ENCODE measurements at regions not wholly inside any gene's neighbourhood (a gene's known extent, or its start where the extent isn't known, plus 50 kb on each side); places are given as distances from the start of the nearest gene placed in this dataset.

- no peak for ATAC-seq (ENCODE audit: poor library complexity)
- DNase-seq = no peak
- intact Hi-C loops (cut with DNase I) = no loop called here
Observed at GRCh38 chr9:82260691-82261090, 272.1 kb downstream of the SPATA31D1 start.

DNA sequence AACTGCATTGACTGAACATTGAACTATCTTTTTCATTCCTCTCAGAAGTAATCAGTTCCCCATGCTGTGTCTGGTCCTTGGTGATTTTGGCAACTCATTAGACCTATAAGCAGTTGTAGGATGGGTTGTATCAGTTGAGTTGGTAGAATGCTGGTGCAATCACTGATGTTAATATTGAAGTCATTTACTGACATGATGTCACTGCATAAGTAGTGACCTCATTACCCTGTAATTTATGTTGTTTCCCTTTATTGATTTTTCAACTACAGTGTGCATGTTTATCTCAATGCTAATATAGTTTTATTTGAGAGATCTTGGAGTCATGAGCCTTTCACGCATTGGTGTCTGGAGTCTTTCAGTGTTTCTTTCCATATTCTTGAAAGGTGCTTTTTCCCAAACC is 275.0 kb downstream of the SPATA31D1 start:
- DNase-seq = no peak
- intact Hi-C loops (cut with DNase I) = no loop called here
- ATAC-seq (ENCODE audit: poor library complexity) = no peak

GRCh38 chr9:82271106-82271561 is 282.6 kb downstream of the SPATA31D1 start:
- DNase-seq = no peak
- intact Hi-C loops (cut with DNase I) = no loop called here
- ATAC-seq (ENCODE audit: poor library complexity) = no peak

DNA sequence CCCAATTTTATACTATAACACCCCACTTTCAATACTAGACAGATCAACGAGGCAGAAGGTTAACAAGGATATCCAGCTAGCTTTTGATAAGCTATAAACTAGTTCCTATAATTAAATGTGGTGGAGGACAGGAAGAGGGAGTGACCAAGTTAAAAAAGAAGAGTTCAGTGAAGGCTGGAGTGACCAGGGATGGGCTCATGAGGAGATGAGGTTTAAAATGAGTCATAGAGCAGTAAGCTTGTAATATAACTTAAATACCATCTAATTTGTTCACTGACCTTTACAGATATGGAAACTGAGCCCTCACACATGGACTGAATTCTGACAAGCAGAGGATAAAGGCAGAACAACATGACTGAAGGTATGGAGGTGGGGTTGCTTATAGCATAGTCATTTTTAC is 284.5 kb downstream of the SPATA31D1 start:
- ATAC-seq (ENCODE audit: poor library complexity) (no peak), DNase-seq (no peak)
- intact Hi-C loops (cut with DNase I) = no loop called here

DNA sequence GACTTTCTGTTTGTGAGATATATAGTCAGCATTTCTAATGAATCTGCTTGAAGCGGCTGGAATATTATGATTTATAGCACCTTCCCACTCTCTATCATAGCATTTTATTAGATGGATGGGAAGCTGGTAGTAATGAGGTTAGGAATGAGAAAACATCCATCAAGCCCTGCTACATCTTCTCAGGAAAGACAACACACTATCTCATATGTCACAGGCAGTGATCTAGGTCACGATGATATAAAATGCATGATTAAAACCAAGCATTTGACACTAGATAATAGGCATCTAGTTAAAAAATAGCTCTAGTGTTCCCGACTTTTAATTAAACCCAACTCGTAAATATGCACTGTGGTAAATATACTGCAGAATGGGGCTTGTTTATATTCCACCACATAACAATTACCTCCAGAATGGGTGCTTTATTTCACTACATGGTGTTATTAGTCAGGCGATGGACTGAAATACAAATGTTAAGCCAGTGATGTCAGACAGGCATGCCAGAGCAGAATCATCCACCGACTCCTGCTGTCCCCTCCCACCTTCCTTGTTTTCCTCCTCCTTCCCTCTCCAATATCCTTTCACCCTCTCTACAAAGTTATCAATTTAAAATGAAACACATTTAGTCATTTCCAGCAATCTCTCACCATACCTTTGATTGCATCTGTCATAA is 286.8 kb downstream of the SPATA31D1 start:
- intact Hi-C loops (cut with DNase I) = no loop called here
- no peak for DNase-seq
- ATAC-seq (ENCODE audit: poor library complexity) = no peak

DNA sequence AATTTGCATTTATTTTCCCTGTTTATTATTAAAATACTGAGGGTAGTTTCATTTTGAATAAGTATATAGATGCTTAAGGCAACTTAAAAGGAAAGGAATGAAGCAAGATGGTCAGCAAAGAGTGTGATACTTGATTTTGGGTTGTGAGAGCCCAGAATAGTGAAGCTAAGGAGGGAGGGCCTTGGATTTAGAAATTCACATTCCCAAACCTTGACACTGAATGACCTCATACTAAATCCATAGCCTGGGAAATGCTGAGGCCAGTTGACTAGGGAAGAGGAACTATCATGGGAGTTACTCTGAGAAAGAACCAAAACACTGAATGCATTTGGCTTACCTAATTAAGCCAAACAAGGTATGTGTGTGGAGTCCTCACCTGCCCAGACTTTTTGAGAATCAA is 292.5 kb downstream of the SPATA31D1 start:
- DNase-seq (no peak), ATAC-seq (ENCODE audit: poor library complexity) (no peak)
- intact Hi-C loops (cut with DNase I) = no loop called here

GRCh38 chr9:82284758-82285157 is 296.2 kb downstream of the SPATA31D1 start:
- intact Hi-C loops (cut with DNase I) = no loop called here
- no peak for ATAC-seq (ENCODE audit: poor library complexity)
- no peak for DNase-seq

GRCh38 chr9:82295181-82295580 is 306.6 kb downstream of the SPATA31D1 start:
- no peak for ATAC-seq (ENCODE audit: poor library complexity)
- intact Hi-C loops (cut with DNase I) = no loop called here

DNA sequence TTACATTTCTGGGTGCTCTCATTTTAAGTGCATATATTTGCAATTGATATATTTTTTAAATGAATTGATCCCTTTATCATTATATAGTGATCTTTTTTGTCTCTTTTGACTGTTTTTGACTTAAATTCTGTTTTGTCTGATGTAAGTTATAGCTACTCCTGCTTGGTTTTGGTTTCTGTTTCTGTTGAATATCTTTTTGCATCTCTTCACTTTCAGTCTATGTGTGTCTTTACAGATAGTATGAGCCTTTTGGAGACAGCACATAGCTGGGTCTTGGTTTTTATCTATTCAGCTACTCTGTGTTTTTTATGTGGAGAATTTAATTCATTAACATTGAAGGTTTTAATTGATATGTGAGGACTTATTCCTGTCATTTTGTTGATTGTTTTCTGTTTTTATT is 311.3 kb downstream of the SPATA31D1 start:
- DNase-seq (no peak), ATAC-seq (ENCODE audit: poor library complexity) (no peak)
- intact Hi-C loops (cut with DNase I) = no loop called here

More at GRCh38 chr9:82295181-82295580, 306.6 kb downstream of the SPATA31D1 start:
- no peak for DNase-seq

DNA sequence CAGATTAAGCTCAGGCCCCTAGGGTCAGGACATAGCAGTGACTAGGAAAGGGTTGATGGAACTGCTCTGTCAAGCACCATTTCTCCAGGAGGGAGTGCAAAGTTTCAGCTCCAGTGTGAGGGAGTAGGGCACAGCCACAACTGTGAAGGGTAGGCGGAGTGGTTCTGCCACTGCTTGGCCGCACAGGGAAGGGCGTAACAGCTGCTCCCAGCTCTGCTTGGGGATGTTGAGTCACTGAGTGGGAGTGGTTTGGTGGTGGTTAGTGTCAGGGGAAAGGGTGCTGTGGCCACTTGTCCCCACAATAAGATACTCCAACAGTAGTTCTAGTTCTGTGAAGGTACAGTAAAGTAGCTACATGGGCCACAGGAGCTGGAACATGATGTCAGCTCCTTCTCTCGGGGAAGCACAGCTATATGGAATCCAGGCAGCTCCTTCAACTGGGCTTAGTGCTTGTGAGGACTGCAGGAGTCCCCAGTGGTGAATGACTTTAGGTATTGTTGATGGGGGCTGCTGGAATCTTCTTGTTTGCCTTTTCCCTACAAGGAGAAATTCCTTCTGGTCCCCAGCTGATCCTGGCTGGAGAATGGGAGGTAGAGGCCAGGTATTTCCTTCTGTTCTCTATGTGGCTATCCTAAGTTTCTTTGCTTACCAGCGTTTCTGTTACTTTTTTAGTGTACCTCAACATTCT is 314.5 kb downstream of the SPATA31D1 start:
- intact Hi-C loops (cut with DNase I) = no loop called here
- ATAC-seq (ENCODE audit: poor library complexity) = no peak
- no peak for DNase-seq

DNA sequence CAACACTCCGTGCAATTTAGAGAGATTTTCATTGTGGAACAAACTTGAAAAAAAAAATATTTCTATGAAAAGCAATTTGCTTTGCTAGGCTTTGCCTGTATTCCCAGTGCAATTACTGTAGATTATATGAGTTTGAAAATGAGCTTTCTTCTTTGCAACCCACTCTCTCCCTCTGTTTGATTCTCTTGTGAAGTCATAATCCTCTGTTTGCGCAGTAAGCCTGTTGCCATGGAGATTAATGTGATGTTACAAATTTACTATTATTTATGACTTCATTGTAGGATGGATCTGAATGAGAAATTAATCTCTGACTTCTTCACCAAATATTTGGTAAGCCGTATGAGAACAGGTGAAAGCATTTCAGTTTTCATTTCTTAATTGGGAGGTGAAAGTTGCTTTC is 320.3 kb downstream of the SPATA31D1 start:
- intact Hi-C loops (cut with DNase I) = no loop called here
- DNase-seq (no peak), ATAC-seq (ENCODE audit: poor library complexity) (no peak)

GRCh38 chr9:82313697-82314096 is 325.1 kb downstream of the SPATA31D1 start:
- intact Hi-C loops (cut with DNase I) = no loop called here
- no peak for ATAC-seq (ENCODE audit: poor library complexity)
- DNase-seq = no peak

DNA sequence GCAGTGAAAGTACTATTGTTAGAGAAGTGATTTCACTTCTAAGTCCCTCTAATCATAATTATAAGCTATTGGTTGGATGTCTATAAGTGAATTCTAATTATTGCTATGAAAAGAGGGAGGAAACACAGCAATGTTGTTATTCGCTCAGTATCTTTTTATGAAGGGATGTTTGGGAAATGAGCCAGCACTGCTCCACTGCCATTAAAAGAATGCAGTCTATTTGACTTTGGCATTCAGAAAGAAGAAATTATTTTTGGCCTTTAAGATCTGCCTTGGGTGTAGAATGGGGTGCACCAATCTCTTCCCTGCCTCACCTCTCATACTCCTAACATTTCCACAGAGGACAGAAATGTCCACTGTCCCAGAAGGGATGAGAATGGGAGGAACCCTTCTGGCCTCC is 332.0 kb downstream of the SPATA31D1 start:
- no peak for DNase-seq
- ATAC-seq (ENCODE audit: poor library complexity) = no peak

GRCh38 chr9:82325907-82326306 is 337.3 kb downstream of the SPATA31D1 start:
- ATAC-seq (ENCODE audit: poor library complexity) = no peak
- intact Hi-C loops (cut with DNase I) = no loop called here
- DNase-seq = no peak

More for the DNA sequence above, 332.0 kb downstream of the SPATA31D1 start:
- intact Hi-C loops (cut with DNase I) = no loop called here

GRCh38 chr9:82327641-82328040 is 339.1 kb downstream of the SPATA31D1 start:
- ATAC-seq (ENCODE audit: poor library complexity) (no peak), DNase-seq (no peak)
- intact Hi-C loops (cut with DNase I) = no loop called here

GRCh38 chr9:82331079-82331478 is 342.5 kb downstream of the SPATA31D1 start:
- ATAC-seq (ENCODE audit: poor library complexity) = no peak
- intact Hi-C loops (cut with DNase I) = no loop called here

GRCh38 chr9:82332018-82332773 is 343.6 kb downstream of the SPATA31D1 start:
- DNase-seq (no peak), ATAC-seq (ENCODE audit: poor library complexity) (no peak)
- intact Hi-C loops (cut with DNase I) = no loop called here

More at GRCh38 chr9:82331079-82331478, 342.5 kb downstream of the SPATA31D1 start:
- DNase-seq = no peak

DNA sequence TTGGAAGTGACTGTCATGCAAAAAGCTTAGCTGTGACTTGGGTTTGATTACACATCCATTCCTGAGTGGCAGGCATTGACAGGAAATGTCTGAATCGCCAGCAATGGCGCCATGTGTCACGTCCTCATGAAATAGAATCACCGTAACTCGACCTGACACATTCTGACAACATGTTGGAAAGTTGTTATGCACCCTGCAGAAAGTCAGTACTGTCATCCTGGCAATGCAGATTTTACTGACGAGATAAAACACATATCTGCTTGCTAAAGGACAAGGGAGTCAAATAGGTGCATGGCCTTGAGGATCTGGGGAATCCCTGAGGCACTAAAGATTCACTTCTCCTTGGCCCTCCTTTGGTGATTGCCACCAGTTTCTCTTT is 344.2 kb downstream of the SPATA31D1 start:
- DNase-seq (no peak), ATAC-seq (ENCODE audit: poor library complexity) (no peak)
- intact Hi-C loops (cut with DNase I) = no loop called here

- DNase-seq = no peak
- ATAC-seq (ENCODE audit: poor library complexity) = no peak
- intact Hi-C loops (cut with DNase I) = no loop called here
Observed at GRCh38 chr9:82333671-82334070, 345.1 kb downstream of the SPATA31D1 start.

DNA sequence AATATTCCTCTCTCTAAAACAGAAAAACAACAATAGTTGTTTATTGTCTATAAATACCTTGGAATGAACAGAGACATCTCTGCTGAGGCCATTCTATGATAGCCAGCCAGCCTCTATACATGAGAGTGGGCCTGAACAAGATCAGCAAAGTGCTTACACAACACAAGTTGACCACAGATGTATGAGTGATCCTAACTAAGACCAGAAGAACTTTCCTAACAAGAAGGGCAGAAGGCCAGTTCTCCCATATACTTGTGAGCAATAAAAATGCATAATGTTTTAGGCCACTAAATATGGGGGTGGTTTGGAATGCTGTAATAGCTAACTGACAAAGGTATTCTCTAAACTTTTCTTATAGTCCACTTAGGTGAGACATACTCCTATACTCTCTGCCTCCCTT is 345.7 kb downstream of the SPATA31D1 start:
- intact Hi-C loops (cut with DNase I) = no loop called here
- DNase-seq (no peak), ATAC-seq (ENCODE audit: poor library complexity) (no peak)
